NCI-H345 treated with DMSO at 0.1 percent for 48 hours (cell line): ENCODE measurements at regions not wholly inside any gene's neighbourhood (a gene's known extent, or its start where the extent isn't known, plus 50 kb on each side); places are given as distances from the start of the nearest gene placed in this dataset.
A peak's percentile ranks its signal among the peaks of the same experiment; 100 is the strongest.

Experiments used
- DNase-seq: peaks from one replicate; lab custom pipeline; 2025; ENCODE audit not compliant: unreplicated experiment; lab: John Stamatoyannopoulos, UW

- no peak for DNase-seq
Measured at GRCh38 chr1:22262583-22262982, 119.7 kb upstream of the WNT4 start.

- no peak for DNase-seq
Measured at GRCh38 chr1:22263359-22263758, 120.5 kb upstream of the WNT4 start.

- no peak for DNase-seq
Measured at GRCh38 chr1:22264464-22265341, 121.8 kb upstream of the WNT4 start.

GRCh38 chr1:22266141-22266540 is 123.2 kb upstream of the WNT4 start:
- DNase-seq: no peak

DNA sequence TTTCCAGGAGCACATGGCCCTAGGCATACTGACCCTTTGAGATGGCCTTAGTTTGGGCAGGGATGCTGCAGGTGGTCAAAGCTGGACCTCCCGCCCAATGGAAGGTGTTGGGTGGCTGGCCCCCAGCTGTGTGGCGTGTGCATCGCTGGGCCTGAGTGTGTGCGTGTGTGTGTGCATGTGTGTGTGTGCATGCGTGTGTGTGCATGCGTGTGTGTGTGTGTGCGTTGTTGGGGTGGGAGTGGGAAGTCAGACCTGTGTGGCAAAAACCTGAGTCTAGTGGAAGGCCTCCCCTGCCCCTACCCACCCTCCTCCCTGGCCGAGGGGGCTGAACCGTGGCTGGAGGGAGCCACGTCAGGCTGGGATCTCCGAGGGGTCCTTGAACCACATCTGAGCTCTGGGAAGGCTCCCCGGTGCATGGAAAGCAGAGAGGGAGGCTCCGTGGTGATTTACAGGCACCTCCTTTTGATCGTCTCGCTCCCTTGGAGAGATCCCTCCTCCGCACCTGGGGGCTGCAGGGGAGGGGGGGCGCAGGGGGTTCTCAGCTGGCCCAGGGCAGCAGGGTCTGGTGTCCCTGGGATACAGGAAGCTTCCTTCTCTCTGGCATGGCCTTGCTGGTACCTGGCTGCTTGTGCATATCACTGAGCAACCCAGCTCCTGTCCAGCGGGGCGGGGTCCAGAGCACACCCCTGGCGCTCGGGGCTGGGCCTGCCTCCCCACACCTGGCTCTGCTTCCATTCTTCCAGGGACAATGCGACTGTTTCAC is 124.7 kb upstream of the WNT4 start:
- no peak for DNase-seq

- DNase-seq: no peak
Measured at GRCh38 chr1:22268327-22268726, 125.4 kb upstream of the WNT4 start.

DNA sequence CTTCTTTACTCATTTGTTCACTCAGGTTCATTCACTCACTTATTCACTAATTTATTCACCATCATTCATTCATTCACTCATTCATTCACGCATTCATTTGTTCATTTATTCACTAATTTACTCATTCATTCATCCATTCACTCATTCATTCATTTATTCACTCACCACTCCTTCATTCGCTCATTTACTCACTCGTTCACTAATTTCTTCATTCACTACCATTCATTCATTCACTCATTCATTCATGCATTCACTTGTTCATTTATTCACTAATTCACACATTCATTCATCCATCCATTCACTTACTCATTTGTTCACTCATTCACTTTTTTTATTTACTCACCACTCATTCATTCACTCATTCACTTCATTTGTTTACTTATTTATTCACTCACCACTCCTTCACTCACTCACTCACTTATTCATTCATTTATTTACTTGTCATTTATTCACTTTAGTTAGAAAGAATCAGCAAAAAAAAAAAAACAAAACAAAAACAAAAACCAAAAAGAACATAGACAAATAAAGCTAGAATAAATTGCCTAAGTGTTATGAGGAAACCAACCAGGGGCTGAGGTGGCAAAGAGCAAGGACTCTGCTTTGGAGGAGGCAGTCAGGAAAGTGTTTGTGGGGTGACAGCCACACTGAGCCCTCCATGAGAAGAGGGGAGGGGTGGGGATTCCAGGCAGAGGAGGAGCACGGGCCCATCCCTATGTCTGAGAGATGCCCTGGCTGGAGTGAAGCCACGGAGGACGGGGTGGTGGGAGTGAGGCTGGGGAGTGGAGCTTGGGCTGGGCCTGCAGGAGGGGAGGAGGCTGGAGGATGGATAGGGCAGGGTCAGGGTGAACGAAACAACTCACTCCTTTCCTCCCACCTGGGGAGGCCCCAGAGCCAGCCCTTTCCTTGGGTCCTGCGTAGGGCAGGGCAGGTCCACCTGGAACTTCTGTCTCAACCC is 129.2 kb upstream of the WNT4 start:
- DNase-seq: no peak

- no peak for DNase-seq
Measured at GRCh38 chr1:22273686-22274681, 131.1 kb upstream of the WNT4 start.

GRCh38 chr1:22275167-22275566 is 132.3 kb upstream of the WNT4 start:
- no peak for DNase-seq

GRCh38 chr1:22275626-22276395 is 132.9 kb upstream of the WNT4 start:
- peak; percentile 23 for DNase-seq

- no peak for DNase-seq
Measured at GRCh38 chr1:22276396-22276748, 133.5 kb upstream of the WNT4 start.

DNA sequence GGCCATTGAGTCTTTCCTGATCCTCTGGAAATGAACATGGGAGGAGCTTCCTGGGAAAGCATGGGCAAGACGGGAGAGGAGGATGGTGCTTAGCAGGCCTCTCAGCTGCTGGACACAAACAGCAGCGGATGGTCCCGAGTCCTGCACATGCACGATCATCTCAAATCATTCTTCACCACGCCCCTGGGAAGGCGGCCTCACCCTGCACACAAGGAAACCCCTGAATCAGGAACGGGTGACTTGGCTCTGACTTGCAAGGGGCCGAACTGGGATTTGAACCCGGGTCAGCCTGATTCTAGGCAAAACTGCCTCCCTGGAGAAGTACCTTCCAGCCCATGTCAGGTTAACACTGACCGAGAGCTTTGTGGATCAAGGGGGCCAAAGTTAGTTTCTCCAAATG is 134.8 kb upstream of the WNT4 start:
- DNase-seq: no peak

DNA sequence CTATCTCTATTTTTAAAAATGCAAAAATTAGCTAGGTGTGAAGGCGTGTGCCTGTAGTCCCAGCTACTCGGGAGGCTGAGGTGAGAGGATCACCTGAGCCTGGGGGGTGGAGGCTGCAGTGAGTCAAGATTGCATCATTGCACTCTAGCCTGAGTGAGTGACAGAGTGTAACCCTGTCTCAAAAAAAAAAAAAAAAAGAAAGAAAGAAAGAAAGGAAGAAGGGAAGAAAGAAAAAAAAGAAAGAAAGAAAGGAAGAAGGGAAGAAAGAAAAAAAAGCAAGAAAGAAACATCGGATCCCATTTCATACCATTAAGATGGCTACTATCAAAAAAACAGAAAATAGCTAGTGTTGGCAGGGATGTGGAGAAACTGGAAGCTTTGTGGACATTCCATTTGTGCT is 136.8 kb upstream of the WNT4 start:
- DNase-seq: no peak

- no peak for DNase-seq
Measured at GRCh38 chr1:22280526-22280925, 137.6 kb upstream of the WNT4 start.

GRCh38 chr1:22281521-22282363 is 138.8 kb upstream of the WNT4 start:
- no peak for DNase-seq

DNA sequence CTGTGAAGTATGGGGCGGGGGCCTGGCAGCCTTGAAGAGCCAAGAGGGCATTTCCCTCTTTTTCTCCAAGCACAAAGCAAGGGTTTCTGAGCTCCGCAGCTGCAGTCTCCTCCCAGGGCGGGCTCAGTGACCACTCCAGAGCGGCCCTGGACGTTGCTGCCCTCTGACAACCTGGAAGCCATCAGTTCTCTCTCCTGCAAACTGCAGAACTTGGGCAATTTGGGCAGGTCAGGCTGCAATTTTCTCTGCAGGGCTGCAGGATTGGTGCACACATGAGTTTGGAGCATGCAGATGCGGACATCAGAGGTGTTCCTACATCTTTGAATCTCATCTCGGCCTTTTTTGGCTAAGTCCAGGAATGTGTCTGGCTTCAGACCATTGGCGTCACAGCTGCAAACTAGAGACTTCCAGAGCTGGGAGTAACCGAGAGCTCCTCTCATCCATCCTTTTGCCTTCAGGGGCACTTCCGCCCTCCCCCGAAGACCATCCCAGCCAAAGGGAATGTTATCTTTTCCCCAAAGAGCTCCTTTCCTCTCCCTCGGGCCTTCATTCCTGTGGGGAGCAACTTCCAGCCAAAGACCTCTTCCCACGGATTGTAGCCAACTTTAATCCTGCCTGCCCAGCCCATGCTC is 139.6 kb upstream of the WNT4 start:
- DNase-seq: no peak

DNA sequence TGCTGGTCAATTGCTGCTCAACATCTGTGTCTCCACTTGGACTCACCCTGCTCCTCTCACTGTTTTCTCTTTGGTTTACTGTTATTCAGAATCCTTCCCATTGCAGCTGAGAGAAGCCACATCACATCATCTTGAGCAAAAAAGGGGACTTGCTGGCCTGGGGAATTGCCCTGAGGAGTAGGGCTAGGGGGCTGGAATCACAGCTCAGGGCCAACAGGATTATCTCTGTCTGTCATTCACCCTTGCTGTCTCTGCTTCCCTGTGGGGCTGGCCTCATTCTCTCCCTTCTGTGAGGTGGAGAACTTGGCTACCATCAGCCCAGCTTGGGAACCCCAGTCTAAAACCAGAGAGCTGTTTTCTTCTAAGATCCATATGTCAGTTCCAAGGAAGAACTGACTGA is 140.7 kb upstream of the WNT4 start:
- no peak for DNase-seq

- DNase-seq: no peak
Measured at GRCh38 chr1:22284236-22284635, 141.3 kb upstream of the WNT4 start.
